Stimulated activated CD4-positive, alpha-beta T cell treated with anti-CD3 and anti-CD28 coated beads, Interleukin-1b, Interleukin-23, amount 100 ng/mL, for 48 hours (primary cell): ENCODE measurements at regions not wholly inside any gene's neighbourhood (a gene's known extent, or its start where the extent isn't known, plus 50 kb on each side); places are given as distances from the start of the nearest gene placed in this dataset.
"Not testable (repeated sequence)": the region's sequence is repeated elsewhere in the genome, so short reads cannot be mapped to it uniquely, and the experiment has no call there.

Experiments
- DNase-seq: peaks from one replicate; pipeline ENCODE4 v3.0.0-alpha.2; 2020

DNA sequence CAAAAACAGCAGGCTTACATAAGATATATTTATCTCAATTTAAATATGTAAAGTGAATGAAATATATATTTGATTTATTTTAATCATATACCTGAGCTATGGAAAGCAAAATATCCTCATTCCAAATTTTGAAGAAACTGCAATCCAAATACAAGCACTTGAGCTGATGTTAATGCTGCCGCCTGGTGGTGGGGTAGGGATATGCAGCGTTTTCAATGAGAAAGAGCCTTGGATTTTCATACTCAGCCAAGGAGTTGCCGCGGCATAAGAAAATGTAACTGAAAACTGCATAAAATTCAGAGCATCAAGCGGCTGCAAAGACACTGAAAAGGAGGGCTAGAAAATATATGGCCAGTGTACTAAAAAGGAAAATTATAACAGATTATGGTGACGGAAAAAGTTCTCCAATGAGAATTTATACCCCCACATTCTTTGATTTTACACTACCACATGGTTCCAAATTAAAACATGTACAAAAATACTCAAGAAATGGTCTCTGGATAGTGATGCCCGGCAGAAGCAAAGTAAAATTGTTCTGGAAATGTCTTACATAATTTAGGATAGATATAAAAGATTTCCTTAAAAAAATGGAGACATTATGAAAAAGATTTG is 660.3 kb upstream of the PITX2 start:
- DNase-seq, result peak; percentile 42

DNA sequence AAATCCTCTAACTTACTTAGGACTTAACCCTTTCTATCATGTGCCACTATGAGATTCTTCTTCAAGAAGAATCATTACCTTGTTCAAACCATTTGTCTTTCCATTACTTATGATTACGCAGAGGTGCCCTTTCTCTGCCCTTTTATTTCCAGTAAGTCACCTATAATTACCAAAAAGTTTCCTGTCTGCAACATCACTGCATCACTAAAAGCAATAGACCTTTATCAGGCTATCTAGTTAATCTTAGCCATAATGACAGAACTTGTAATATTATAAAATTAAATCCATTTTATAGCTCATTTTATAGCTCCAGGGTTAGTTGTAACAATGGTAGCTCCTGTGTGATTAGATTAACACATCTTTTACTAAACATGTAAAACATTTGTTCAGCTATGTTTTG is 673.6 kb upstream of the PITX2 start:
- DNase-seq, result no peak

- no peak for DNase-seq
These were observed 680.9 kb upstream of the PITX2 start for GRCh38 chr4:111303806-111304205.

DNA sequence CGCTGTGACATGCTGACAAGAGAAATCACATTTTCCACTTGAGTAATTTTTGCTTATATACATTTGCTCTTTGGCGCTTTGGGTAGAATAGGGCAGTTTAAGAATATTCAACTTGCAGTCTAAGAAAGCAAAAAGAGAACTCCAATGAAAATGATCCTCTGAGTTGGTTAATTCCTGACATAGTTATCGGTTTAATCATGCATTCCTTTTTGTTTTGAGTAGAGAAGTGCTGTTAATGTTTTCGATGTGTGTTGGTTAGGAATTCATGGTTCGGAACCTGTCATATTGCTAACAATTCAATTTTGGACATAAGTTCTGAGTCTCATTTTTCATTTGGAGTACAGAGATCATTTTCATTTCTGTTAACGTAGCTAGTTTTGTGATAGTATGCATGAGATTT is 700.6 kb upstream of the PITX2 start:
- DNase-seq, result no peak

GRCh38 chr4:111323916-111324315 is 701.0 kb upstream of the PITX2 start:
- no peak for DNase-seq

DNA sequence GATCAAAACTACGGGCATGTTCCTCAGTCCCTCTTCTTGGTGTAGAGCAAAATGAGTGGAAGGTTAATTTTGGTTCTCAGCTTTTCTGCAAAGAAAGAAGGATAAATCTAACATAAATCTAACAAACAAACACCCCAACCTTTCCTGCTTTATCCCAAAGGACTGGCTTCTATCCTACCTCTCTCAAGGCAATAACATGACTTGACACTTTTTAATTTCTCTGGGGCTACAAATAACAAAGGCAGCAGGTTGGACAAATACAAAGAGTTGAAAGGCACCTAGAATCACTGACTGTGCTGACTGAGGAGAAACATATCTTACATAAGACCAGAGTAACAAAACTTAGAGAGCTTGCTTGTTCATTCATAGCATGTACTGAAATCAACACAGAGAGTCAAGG is 703.6 kb upstream of the PITX2 start:
- DNase-seq, result no peak

DNA sequence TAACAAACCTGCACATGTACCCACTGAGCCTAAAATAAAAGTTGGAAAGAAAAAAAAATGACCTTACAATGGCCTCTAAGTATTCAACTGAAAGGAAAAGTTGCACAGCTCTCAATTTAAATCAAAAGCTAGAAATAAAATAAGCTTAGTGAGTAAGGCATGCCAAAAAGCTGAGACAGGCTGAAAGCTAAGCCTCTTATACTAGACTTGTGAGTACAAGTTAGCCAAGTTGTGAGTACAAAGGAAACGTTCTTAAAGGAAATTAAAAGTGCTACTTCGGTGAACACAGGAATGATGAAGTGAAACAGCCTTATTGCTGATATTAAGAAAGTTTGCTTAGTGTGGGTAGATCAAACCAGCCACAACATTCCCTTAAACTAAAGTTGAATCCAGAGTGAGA is 707.9 kb upstream of the PITX2 start:
- no peak for DNase-seq

- no peak for DNase-seq
These were observed 711.5 kb upstream of the PITX2 start for GRCh38 chr4:111334361-111334760.

DNA sequence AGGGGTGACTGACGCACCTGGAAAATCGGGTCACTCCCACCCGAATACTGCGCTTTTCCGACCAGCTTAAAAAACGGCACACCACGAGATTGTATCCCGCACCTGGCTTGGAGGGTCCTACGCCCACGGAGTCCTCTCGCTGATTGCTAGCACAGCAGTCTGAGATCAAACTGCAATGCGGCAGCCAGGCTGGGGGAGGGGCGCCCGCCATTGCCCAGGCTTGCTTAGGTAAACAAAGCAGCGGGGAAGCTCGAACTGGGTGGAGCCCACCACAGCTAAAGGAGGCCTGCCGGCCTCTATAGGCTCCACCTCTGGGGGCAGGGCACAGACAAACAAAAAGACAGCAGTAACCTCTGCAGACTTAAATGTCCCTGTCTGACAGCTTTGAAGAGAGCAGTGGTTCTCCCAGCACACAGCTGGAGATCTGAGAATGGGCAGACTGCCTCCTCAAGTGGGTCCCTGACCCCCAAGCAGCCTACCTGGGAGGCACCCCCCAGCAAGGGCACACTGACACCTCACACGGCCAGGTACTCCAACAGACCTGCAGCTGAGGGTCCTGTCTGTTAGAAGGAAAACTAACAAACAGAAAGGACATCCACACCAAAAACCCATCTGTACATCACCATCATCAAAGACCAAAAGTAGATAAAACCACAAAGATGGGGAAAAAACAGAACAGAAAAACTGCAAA is 714.5 kb upstream of the PITX2 start:
- DNase-seq, result not testable (repeated sequence)

- no peak for DNase-seq
These were observed 736.7 kb upstream of the PITX2 start for GRCh38 chr4:111359602-111360001.

GRCh38 chr4:111360906-111361305 is 738.0 kb upstream of the PITX2 start:
- DNase-seq, result no peak

- DNase-seq, result no peak
These were observed 740.1 kb upstream of the PITX2 start for GRCh38 chr4:111362941-111363361.

DNA sequence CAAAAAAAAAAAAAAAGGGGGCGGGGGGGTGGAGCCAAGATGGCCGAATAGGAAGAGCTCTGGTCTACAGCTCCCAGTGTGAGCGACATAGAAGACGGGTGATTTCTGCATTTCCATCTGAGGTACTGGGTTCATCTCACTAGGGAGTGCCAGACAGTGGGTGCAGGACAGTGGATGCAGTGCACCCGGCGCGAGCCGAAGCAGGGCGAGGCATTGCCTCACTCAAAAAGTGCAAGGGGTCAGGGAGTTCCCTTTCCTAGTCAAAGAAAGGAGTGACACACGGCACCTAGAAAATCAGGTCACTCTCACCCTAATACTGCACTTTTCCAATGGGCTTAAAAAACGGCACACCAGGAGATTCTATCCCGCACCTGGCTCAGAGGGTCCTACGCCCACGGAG is 755.0 kb upstream of the PITX2 start:
- not testable (repeated sequence) for DNase-seq

GRCh38 chr4:111388561-111388960 is 756.7 kb upstream of the FAM241A start:
- no peak for DNase-seq

DNA sequence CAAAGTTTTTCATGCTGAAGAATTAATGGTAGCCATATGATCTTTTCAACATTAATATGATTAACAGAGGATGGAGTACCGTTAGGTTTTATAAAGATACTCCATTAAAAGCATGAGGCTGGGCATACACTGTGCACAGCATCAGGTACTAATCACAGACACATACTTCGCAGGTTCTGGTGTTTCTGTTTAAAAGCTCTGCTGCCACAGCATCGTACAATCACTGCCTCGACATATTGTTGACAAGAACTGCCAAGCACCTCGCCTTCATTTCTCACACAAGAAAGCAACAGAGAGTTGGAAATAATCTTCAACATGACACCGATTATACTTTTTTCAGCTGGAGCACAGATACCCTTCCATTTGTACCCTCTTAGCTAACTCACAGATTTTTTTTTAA is 753.4 kb upstream of the FAM241A start:
- no peak for DNase-seq

GRCh38 chr4:111393781-111394180 is 751.5 kb upstream of the FAM241A start:
- DNase-seq, result no peak

DNA sequence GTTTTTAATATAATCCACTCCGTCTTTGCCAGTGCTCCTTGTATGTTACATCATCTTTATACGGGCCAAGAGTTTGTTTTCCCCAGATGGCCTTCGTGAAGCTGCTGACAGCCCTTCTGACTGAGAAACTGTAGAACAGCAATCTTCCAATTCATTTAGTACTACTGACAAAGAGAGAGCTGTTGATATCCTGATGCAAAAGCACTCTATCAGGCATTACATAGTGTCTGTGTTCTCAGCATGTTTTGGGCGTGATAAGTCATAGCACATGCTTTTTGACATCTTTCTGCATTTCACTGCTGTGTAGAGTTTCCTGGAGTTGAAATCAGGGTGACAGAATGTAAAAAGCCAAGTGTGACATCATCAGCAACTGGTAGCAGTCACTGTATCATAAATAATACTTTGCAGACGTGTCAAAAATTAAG is 746.3 kb upstream of the FAM241A start:
- DNase-seq, result no peak

DNA sequence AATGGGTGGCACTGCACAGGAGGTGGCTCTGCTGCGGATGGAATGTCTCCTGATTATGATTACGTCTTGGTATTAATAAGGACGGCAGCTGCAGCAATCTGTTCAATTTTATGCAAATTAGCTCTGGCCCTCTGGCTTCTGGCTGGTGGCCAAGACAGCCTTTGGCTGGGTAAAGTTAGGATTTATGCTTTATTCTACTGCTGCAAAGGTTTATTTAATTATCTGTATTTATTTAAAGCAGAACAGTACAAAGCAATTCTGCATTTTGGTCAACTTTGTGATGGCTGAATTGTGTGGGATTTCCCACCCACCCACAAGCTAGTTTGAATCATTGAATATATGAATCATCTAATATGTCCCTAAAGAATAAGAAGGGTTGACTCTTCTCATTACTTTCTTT is 745.6 kb upstream of the FAM241A start:
- no peak for DNase-seq

DNA sequence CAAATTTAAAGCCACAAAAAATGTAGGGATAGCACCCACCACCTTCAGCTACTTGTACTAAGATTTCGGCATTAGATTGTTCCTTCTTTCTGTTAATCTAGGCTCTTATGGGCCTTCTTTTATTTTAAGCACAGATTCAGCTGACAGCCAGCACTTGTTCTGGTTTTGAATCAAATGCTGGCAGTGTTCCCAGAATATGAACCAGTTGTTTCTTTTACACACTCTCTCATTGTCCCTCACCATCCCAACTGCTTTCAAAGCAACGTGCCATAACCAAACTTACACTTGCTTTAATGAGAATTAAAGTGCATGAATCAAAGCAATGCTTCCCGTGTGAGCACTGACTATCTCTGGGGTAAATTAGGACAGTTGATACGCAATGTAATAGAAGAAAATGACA is 744.5 kb upstream of the FAM241A start:
- DNase-seq, result no peak

- no peak for DNase-seq
These were observed 740.6 kb upstream of the FAM241A start for GRCh38 chr4:111404673-111405072.

GRCh38 chr4:111405989-111406388 is 739.3 kb upstream of the FAM241A start:
- no peak for DNase-seq

- DNase-seq, result no peak
These were observed 734.7 kb upstream of the FAM241A start for GRCh38 chr4:111410571-111410970.

GRCh38 chr4:111417521-111417920 is 727.7 kb upstream of the FAM241A start:
- DNase-seq, result no peak

DNA sequence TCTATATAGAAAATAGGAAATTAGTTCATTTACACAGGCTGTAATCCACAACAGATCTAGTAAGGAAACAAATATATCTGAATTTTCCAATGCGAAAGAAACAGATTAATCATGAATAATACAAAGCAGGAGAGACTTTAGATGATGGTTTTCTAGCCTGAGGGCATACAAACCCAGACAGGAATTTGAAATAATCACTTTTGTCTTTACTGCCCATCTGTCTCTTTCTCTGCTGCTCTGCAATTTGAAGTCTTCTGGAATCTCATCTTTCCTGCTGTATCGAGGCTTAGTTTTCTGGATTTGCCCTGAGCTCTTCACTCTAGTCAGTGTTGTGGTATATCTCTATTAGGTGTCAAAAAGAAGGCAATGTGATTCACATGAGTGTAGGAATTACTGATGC is 711.8 kb upstream of the FAM241A start:
- no peak for DNase-seq

GRCh38 chr4:111434586-111434985 is 710.7 kb upstream of the FAM241A start:
- DNase-seq, result no peak
